Stimulated activated CD8-positive, alpha-beta memory T cell treated with anti-CD3 and anti-CD28 coated beads, Interleukin-7, amount 100 ng/mL, for 1 hour (primary cell): ENCODE measurements at regions not wholly inside any gene's neighbourhood (a gene's known extent, or its start where the extent isn't known, plus 50 kb on each side); places are given as distances from the start of the nearest gene placed in this dataset.
"Not testable (repeated sequence)": the region's sequence is repeated elsewhere in the genome, so short reads cannot be mapped to it uniquely, and the experiment has no call there.

Experiments
- DNase-seq, 2 donors: peaks; one replicate each; pipeline ENCODE4 v3.0.0-alpha.2; 2020; ENCODE audit warnings: low read depth in 2 of 2

DNA sequence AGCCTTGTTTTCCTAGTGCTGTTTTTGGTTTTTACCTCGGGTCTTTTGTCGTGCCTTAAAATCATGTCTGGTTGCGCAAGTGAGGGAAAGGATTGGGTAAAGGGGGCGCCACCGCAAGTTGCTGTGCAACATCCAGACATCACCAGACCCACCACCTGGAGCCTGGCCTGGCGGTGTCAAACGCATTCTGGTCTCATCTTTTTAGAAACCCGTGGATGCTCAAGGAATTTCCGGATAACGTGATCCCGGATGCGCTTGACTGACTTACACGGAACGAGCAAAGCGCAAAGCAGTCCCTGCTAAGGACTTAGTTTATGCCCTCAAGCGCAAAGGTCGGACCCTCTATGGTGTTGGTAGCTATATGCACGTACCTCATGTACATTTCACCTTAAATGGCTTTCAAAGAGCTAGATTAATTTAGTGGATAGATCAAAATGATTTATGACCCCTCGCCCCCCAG, 105.2 kb downstream of the OR2B2 start:
- no peak for DNase-seq

DNA sequence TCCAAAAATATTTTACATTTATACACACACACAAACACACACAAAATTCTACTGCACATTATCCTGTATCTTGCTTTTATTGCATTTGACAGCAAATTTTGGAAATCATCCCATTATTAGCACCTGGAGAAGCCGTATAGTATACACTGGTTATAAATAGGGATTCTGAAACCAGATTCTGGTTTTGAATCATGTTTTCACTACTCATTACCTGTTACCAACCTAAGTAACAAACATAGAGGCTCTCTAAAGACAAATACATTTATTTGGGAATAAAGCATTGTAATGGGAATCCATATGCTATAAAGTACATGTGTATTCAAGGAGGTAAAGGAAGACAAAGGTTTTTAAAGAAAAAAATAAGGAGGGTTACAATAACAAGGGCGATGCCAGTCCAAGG, 106.8 kb downstream of the OR2B2 start:
- no peak for DNase-seq

DNA sequence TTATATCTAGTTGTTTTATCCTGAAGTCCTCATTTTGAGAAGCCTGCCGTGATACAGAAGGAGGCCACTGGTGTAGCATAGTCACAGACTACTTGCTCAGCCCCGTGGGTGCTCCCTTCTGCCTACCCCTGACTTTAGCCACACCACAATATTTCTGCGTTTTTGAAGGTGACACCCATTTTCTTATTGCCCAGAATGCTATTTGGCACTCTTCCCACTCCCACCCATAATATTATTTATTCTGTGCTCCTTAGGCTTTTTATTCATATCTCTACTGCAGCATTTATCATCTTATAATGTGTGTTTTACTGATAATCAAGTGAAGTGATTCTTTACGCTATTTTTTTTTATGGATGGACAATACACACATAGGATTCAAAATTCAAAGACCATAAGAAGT, 107.3 kb downstream of the OR2B2 start:
- DNase-seq = no peak

DNA sequence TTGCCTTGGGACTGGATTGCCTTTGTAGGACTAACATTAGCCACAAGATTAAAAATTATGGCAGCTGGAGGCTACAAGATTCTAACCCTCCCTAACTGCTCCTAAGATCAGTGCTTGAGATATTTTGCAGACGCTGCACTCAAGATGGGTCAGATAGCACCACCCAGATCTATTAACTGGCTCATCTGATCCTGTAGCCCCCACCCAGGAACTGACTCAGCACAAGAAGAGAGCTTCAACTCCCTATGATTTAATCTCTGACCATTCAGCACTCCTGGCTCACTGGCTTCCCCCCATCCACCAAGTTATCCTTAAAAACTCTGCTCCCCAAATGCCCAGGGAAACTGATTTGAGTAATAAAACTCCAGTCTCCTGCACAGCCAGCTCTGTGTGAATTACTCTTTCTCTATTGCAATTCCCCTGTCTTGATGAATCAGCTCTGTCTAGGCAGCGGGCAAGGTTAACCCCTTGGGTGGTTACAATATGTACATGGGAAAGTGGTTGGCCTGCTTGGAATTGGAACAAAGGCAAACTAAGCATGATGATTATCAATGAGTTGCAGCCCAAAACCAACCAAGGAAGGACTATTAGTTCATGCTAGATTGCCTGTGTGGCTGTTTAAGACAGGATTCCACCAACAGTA, 111.3 kb downstream of the OR2B2 start:
- DNase-seq = no peak

DNA sequence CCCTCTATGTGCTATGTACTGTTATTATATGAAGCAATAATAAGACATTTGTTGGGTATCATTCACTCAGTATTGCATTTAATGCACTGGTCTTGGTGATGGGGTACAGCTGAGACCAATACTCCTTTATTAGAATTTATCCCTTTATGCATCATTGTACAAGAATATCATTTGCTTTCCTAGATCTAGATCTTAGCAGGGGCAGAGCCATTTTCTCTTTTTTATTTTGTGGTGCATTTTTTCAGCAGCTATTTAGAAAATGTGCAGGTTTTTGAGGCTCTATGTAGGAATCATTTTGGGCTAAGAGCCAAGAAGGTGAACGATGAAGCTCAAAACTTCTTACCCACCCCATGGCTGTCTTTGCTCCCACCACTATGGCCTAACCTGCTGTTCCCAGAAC, 114.2 kb downstream of the OR2B2 start:
- no peak for DNase-seq

DNA sequence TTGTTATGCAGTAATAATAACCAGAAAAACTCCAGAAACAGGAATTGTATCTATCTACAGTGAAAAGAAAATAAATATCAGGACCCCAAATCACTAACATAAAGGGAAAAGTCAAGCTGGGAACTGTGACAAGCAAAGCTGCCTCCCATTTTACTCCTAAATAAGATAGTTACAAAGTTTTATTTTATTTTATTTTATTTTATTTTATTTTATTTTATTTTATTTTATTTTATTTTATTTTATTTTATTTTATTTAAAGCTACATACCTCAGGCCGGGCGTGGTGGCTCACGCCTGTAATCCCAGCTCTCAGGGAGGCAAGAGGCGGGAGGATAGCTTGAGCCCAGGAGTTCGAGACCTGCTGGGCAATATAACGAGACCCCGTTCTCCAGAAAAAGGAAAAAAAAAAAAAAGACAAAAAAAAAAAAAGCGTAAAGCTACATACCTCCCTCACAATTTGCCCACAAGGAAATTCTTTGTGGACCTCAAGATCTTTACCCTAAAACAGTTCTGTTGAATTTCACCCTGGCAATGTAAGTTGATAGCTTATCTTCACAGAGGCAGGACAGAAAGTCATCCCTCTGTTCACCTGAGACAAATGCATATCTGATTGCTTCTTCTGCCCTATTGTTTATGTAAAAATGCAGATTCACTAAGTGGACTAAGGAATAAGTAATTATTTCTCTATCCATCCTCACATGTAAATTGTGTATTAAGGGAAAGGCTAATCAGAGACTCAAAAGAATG, 115.3 kb downstream of the OR2B2 start:
- not testable (repeated sequence) for DNase-seq

DNA sequence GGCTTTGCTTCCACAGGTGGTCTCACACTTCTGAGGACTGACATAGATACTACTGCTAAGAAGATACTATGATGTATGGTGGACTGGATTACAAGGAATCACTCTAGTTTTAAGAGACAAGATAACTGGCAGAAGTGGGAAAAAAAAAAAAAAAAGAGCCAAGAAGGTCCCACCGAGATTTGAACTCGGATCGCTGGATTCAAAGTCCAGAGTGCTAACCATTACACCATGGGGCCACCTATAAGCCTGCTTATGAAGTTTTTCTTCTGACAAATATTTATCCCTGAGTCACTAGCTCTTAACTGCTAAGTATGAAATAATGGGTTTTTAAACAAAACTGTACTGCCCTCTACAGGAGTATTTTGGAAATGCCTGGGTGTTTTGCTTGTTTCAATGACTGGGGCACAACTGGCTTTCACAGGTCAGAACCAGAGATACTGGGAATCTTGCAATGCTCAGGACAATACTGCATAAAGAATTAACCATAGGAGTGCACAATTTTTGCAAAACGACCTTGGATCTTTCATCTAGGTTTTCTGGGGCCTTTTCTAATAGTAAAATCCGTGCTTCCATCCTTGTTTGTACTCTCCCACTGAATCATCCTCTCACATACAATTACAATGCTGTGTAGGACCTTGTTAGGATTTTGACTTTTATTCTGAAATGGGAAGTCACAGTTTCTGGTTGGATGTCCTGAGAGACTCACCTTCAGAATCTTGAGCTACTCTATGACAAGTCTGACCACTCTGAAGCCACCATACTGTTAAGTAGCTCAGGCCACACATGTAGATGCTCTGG, 116.3 kb downstream of the OR2B2 start:
- no peak for DNase-seq

DNA sequence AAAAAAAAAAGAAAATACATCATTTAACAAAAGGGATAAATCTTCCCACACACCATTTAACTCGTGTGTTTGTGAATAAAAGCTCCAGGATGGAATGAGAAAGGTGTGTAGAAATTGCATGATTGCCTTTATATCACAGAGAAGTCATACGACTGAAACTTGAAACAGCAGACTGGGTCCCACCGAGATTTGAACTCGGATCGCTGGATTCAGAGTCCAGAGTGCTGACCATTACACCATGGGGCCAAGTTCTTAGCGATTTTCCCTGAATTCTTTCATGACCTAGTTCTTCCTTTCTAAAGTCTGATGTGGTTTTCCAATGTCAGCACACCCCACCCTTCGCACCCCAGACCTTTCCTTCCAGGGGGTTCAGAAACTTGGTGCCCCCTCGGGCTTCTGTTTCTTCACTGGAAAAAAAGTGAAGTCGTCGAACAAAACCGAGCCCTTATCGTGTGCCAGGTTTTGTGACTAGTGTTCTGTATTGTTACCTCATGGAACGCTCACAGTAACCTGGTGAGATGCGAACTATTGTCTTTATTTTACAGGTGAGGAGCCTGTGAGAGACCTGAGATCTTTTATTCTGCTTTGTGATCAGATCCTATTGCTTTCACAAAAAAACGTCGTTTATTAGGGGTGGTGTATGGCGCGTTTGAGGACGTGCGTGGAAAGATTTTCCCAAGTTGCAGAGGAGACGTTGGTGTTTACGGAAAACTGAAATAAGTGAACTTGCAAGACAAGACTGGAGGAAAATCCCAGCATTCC, 120.8 kb downstream of the OR2B2 start:
- DNase-seq = no peak

DNA sequence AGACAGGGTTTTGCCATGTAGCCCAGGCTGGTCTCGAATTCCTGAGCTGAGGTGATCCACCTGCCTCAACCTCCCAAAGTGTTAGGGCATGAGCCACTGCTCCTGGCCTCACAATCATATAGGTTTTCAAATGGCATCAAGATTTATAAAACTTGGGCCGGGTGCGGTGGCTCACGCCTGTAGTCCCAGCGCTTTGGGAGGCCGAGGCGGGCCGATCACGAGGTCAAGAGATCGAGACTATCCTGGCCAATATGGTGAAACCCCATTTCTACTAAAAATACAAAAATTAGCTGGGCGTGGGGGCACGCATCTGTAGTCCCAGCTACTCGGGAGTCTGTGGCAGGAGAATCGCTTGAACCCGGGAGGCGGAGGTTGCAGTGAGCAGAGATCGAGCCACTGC, 123.8 kb downstream of the OR2B2 start:
- not testable (repeated sequence) for DNase-seq

DNA sequence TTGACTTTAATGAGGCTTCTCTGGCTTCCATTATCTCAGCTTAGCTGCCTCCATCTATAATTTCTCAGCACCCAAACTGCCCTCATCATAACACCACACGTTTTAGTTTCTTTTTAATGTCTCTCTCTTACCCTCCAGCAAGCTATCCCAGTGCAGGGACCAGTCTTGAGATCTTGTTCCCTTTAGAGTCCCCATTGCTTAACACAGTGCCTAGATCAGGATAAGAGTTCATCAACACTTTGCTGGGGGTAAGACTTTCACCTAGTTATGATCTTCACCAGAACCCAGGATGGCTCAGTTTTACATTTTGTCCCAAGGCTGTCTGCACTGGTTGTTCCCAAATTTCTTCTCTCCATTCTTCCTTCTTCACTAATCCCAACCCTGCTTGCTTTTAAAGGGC, 126.1 kb downstream of the OR2B2 start:
- no peak for DNase-seq

DNA sequence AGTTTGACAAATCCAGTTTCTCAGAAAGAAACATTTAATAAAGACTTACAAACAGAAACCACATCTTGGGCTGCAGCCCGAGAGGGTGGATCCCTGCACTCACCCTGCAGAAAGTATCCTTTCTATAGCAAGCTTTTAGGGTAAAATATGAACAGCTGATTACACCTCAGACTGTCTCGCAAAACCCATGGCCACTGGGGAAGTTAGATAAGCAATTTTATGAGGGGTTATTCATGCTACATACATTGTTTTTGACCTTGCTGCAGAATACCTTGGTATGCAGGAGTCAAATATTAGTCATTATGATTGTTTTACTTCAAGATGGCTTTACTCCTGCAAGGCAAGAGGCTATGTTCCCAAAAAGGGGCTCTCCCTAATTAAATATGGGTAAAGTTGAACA, 126.9 kb downstream of the OR2B2 start:
- no peak for DNase-seq

DNA sequence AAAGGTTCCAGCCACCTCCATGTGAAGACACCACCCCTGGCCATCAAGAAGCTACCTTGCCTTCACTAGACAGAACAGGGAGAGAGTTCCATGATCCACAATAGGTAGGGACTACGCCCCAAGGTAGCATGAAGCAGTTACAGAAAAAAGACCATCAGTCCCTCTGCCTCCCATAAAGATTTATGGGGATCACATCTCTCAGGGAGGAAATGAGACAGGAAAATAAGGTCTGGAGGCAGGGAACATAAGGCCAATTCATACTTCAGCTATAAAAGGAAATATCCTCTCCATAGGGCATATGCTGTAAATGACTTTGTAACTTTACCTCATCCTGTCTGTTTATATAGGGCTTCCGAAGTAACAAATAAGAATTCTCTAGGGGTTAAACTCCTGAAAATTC, 129.4 kb downstream of the OR2B2 start:
- no peak for DNase-seq

DNA sequence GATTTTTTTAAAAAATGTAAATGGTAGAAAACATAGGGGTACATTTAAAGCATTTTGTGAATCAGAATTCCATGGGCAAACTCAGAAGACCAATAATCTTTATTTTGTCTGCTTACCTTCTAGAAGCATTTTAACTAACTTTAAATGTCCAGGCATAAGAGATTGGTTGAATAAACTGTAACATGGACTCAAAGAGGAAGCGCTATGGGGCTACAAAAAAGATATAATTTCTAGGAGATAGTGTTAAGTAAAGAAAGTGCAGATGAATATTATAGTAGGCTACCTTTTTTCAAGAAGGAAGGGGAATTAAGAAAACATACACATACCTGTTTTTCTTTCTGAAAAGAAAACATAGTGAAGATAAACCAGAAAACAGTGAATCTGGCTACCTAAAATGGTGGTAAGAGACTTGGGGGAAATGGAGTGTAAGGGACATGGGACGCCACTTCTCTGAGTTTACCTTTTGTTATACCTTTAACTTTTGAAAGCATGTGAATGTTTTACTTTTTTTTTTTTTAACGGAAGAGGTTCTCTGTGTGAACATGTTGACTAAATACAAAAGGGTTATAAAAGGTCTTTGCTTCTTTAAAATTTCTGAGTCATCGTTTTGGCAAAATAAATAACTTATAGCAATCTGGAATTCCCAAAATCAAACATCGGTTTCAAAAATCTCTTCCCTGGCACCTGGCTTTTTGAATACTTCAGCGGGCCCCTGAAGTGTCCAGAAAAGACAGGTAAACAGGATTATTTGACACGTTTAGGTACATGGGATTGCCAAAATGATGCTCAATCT, 133.4 kb downstream of the OR2B2 start:
- DNase-seq = no peak

DNA sequence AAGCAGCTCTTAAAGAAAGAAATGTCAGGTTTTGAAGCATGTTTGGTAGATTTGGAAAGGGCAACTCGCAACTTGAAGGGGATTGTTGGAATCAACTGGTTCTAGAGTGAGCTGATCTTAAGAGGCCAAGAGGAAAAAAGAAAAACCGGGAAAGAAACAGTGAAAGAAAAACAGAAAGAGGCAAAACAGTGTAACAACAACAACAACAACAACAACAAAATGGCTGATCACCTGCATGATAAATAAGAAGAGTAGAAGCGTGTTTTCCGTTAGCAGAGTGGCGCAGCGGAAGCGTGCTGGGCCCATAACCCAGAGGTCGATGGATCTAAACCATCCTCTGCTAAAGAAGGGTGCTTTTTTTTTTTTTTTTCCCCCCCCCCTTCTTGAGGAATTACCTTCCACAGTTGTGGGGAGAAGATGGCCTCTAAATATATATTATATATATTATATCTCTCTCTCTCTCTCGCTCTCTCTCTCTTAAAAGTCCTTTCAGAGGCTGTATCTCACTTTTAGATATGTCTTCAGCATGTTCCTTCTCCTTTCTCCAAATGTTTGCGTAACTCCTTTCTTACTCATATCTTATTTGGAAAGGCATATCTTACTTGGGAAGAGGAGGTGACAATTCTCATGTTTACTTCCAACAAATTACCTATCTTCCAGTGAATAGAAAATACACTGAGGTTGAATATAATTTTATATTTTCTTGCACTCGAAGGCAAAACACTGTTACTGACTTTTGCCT, 134.4 kb downstream of the OR2B2 start:
- no peak for DNase-seq

DNA sequence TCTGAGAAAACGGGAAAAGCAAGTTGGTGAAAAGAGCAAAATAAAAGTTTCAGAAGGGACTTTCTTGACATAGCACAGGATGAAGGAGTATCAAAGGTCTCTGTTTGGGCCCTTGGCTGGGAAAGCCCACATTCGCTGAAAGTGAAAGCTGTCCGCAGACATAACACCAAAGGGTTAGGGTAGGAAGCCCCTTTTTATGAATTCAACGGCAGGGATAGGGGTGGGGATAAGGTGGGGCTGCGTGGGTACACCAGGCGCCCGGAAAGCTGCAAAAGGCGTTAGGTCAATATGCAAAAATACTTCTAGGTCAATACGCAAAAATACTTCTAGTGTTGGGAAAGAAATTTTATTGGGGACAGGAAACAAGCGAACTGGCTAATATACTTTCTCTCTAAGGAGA, 135.1 kb downstream of the OR2B2 start:
- no peak for DNase-seq

DNA sequence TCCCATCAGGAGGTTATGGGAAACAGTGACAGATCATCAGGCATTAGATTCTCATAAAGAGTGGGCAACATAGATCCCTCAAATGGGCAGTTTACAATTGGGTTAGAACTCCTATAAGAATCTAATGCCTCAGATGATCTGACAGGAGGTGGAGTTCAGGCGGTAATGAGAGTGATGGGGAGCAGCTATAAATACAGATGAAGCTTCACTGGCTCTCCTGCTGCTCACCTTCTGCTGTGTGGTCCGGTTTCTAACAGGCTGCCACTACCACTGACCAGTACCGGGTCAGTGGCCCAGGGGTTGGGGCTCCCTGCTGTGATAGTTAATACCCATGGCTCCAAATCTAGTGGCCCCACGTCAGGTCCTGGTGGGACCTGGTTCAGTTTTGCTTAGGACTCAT, 135.7 kb downstream of the OR2B2 start:
- DNase-seq = no peak

DNA sequence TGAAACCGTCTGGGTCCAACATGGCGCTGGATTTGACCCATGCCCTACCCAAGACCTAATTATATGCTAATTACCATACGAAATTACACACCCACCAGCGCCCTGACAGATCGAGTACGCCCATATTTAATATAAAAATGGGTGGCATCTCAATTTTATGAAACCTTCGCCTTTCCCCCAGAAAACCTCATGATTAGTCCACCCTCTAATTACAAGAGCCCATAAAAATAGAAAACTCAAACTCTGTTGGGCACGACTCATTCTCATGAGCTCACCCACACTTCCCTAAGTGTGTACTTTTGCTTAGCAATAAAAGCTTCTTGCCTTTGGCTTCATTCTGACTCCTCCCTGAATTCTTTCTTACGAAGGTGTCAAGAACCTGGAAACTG, 136.4 kb downstream of the OR2B2 start:
- no peak for DNase-seq

DNA sequence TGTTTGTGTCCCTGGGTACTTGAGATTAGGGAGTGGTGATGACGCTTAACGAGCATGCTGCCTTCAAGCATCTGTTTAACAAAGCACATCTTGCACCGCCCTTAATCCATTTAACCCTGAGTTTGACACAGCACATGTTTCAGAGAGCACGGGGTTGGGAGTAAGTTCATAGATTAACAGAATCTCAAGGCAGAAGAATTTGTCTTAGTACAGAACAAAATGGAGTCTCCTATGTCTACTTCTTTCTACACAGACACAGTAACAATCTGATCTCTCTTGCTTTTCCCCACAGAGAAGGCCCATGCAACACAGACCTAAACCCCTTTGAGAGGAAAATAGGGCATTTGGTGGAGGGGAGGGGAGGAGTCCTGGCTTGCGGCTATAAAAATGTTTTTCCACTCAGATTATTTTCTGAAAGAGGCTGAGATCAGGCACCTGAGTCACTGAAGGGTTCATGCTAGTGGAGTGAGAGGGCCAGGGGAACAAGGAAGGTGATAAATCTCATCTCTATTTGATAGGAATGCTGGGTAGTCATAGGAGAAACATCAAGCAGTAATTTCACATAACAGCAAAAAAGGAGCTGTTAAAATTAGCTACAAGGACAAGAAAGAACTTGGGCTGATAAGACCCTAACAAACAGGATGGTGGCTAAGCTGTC, 136.9 kb downstream of the OR2B2 start:
- DNase-seq = not testable (repeated sequence)

DNA sequence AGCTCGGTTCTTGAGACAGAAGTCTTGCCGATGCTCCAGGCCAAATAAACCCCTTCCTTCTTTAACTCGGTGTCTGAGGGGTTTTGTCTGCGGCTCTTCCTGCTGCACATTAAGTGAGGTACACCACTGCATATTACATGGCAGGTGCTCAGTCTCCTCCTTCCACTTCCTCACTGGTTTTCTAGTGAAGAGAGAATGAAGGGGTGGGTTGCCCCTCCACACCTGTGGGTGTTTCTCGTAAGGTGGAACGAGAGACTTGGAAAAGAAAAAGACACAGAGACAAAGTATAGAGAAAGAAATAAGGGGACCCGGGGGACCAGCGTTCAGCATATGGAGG, 138.0 kb downstream of the OR2B2 start:
- not testable (repeated sequence) for DNase-seq
